Astrocyte (in vitro differentiated cells and primary cell): ENCODE measurements at regions not wholly inside any gene's neighbourhood (a gene's known extent, or its start where the extent isn't known, plus 50 kb on each side); places are given as distances from the start of the nearest gene placed in this dataset.

ENCODE experiments used
- CTCF ChIP-seq: IDR thresholded peaks from 2 replicates; pipeline ENCODE4 v1.5.1; 2011; ENCODE audit warnings: low read depth, mild to moderate bottlenecking, inconsistent platforms, low read length, moderate library complexity; ENCODE audit not compliant: insufficient read depth
- EZH2 ChIP-seq: IDR thresholded peaks from 2 replicates; pipeline ENCODE4 v1.6.1; 2012; ENCODE audit warnings: mild to moderate bottlenecking, low read length, inconsistent platforms; ENCODE audit not compliant: insufficient read depth

DNA sequence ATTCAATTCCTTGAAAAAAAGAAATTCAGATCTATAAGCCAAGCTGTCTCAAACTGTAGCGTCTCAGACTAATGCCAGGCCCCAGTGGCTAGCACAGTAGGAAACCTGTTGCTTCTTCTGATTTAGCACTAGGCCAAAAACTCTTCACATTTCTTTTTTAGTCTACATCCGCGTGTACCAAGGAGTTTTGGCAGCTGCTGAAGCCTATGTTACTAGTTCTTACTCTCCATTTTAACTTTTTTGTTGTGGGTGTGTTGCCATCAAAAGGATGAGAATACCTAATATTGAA is 65.0 kb upstream of the BTN3A2 start:
- TF ChIP-seq CTCF (no peak), EZH2 (no peak)
